Endodermal cell (in vitro differentiated cells): ENCODE measurements at regions not wholly inside any gene's neighbourhood (a gene's known extent, or its start where the extent isn't known, plus 50 kb on each side); places are given as distances from the start of the nearest gene placed in this dataset.

Experiments used
- DNase-seq: peaks from one replicate; pipeline ENCODE4 v3.0.0-alpha.2; 2017
- H3K27ac ChIP-seq: 2 replicates; pipeline ENCODE4 v1.5.1; 2013; ENCODE audit warnings: mild to moderate bottlenecking, low read depth, low read length, moderate library complexity
- H3K27me3 ChIP-seq: 2 replicates; pipeline ENCODE4 v1.6.1; 2013; ENCODE audit warnings: mild to moderate bottlenecking, low read length, moderate library complexity; ENCODE audit not compliant: insufficient read depth, control insufficient read depth, poor library complexity, severe bottlenecking
- H3K36me3 ChIP-seq: 2 replicates; pipeline ENCODE4 v1.7.0; 2013; ENCODE audit warnings: mild to moderate bottlenecking, low read length, moderate library complexity; ENCODE audit not compliant: control insufficient read depth, insufficient read depth
- H3K4me1 ChIP-seq: one replicate; pipeline ENCODE4 v1.7.0; 2013; ENCODE audit warnings: low read length; ENCODE audit not compliant: control insufficient read depth, insufficient read depth
- H3K4me3 ChIP-seq: 2 replicates; pipeline ENCODE4 v1.5.1; 2013; ENCODE audit warnings: mild to moderate bottlenecking, low read length, moderate library complexity
- H3K9ac ChIP-seq: 2 replicates; pipeline ENCODE4 v1.6.1; 2013; ENCODE audit warnings: mild to moderate bottlenecking, low read length, moderate library complexity; ENCODE audit not compliant: poor library complexity, severe bottlenecking; ENCODE audit errors: extremely low read depth
- H3K9me3 ChIP-seq: 2 replicates; pipeline ENCODE4 v1.6.1; 2013; ENCODE audit warnings: mild to moderate bottlenecking, low read length, moderate library complexity; ENCODE audit not compliant: control insufficient read depth
- H3K27ac Mint-ChIP-seq: 2 replicates; pipeline ENCODE4 v1.8.0; 2020; ENCODE audit warnings: mixed read lengths
- H3K27me3 Mint-ChIP-seq: 2 replicates; pipeline ENCODE4 v1.8.0; 2021; ENCODE audit warnings: mild to moderate bottlenecking, mixed read lengths; ENCODE audit not compliant: insufficient read depth
- H3K36me3 Mint-ChIP-seq: 2 replicates; pipeline ENCODE4 v1.8.0; 2020; ENCODE audit warnings: low read depth, mixed read lengths
- H3K4me1 Mint-ChIP-seq: 2 replicates; pipeline ENCODE4 v1.8.0; 2020; ENCODE audit warnings: mixed read lengths
- H3K4me3 Mint-ChIP-seq: 2 replicates; pipeline ENCODE4 v1.8.0; 2020; ENCODE audit warnings: mild to moderate bottlenecking, moderate library complexity, mixed read lengths
- H3K9me3 Mint-ChIP-seq: 2 replicates; pipeline ENCODE4 v1.8.0; 2020; ENCODE audit warnings: mild to moderate bottlenecking, mixed read lengths
- CTCF ChIP-seq: fragments of 200-600 bp; sonication (generic); conservative IDR thresholded peaks from 2 replicates; pipeline ENCODE4 v1.5.0; 2021; ENCODE audit warnings: antibody characterized with exemption, mild to moderate bottlenecking
- WGBS, 2 experiments: methylation state at CpG; one replicate each; pipeline versions ENCODE4 v1.1.5 to v1.1.7; 2013; ENCODE audit warnings: missing lambda C conversion rate in 2 of 2, mixed read lengths in 1 of 2; ENCODE audit not compliant: insufficient coverage in 1 of 2, insufficient read length in 1 of 2; 5-methylcytosine and 5-hydroxymethylcytosine counted together

- Mint-ChIP-seq H3K4me3 (no peak overlapping the region), H3K27me3 (peaks cover 32% of the 10 kb centered on the region), H3K36me3 (no peaks in the 10 kb centered on the region), H3K4me1 (peaks cover 18% of the 10 kb centered on the region), H3K9me3 (no peaks in the 10 kb centered on the region), H3K27ac (no peak overlapping the region)
- H3K36me3 ChIP-seq: no peaks in the 10 kb centered on the region
- no peak overlapping the region for H3K4me3 ChIP-seq
- H3K27me3 ChIP-seq: peaks cover 9% of the 10 kb centered on the region
- H3K9me3 ChIP-seq: no peaks in the 10 kb centered on the region
- H3K27ac ChIP-seq: no peak overlapping the region
- no peak for TF ChIP-seq CTCF
- WGBS, 2 experiments: 92% methylated on average over 6 of the region's 6 CpGs; no CpG with 5 or more reads in 1 of the 2 experiments
- no peak for DNase-seq
- no peak overlapping the region for H3K9ac ChIP-seq
- H3K4me1 ChIP-seq: peaks cover 4% of the 10 kb centered on the region
These were observed 146.8 kb upstream of the SYT13 start for GRCh38 chr11:45432910-45433309.

- Histone ChIP-seq H3K27ac (no peak overlapping the region), H3K9me3 (no peaks in the 10 kb centered on the region), H3K4me3 (no peak overlapping the region), H3K4me1 (peaks cover 4% of the 10 kb centered on the region), H3K9ac (no peak overlapping the region), H3K36me3 (no peaks in the 10 kb centered on the region), H3K27me3 (peaks cover 12% of the 10 kb centered on the region)
- peak; percentile 69 for DNase-seq
- H3K9me3 Mint-ChIP-seq: no peaks in the 10 kb centered on the region
- no peaks in the 10 kb centered on the region for H3K36me3 Mint-ChIP-seq
- H3K27me3 Mint-ChIP-seq: peaks cover 32% of the 10 kb centered on the region
- H3K4me3 Mint-ChIP-seq: no peak overlapping the region
- no peak overlapping the region for H3K27ac Mint-ChIP-seq
- 73 to 81% methylated on average over 3 of the region's 3 CpGs for WGBS, 2 experiments
- H3K4me1 Mint-ChIP-seq: peaks cover 18% of the 10 kb centered on the region
- TF ChIP-seq CTCF: no peak
These were observed 146.0 kb upstream of the SYT13 start for GRCh38 chr11:45432100-45432499.

GRCh38 chr11:45431046-45432018, 145.2 kb upstream of the SYT13 start:
- H3K36me3 ChIP-seq: no peaks in the 10 kb centered on the region
- Mint-ChIP-seq H3K27ac (no peak overlapping the region), H3K9me3 (no peaks in the 10 kb centered on the region), H3K27me3 (peaks cover 30% of the 10 kb centered on the region), H3K4me1 (peaks cover 18% of the 10 kb centered on the region), H3K36me3 (no peaks in the 10 kb centered on the region), H3K4me3 (no peak overlapping the region)
- H3K9me3 ChIP-seq: no peaks in the 10 kb centered on the region
- DNase-seq: peak; percentile 60
- WGBS, 2 experiments: 60 to 69% methylated on average over 10 to 11 of the region's 13 CpGs
- peaks cover 13% of the 10 kb centered on the region for H3K27me3 ChIP-seq
- H3K4me3 ChIP-seq: no peak overlapping the region
- no peak for TF ChIP-seq CTCF
- no peak overlapping the region for H3K27ac ChIP-seq
- no peak overlapping the region for H3K9ac ChIP-seq
- peaks cover 4% of the 10 kb centered on the region for H3K4me1 ChIP-seq
